ENCODE measurements at regions not wholly inside any gene's neighbourhood (a gene's known extent, or its start where the extent isn't known, plus 50 kb on each side); places are given as distances from the start of the nearest gene placed in this dataset.

DNA sequence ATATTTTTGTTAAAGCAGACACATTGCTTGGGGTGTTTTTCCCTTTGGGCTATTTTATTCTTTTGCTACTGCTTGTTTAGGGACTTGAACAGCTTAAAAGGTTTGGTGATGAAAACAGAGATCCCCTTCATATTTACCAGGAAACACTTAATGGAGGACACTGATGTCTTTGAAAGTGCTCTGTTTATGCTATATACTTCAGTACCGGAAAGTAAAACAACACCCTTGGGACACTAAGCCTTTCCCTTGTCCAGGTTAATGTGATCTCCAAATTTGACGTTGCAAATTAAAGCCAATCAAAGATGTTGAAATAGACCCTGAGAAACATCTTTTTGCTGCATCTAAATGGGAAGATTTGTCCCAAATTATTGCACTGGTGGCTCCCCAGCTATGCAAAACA, 564.6 kb upstream of the PKDCC start:
- TF ChIP-seq, protein P1, sequence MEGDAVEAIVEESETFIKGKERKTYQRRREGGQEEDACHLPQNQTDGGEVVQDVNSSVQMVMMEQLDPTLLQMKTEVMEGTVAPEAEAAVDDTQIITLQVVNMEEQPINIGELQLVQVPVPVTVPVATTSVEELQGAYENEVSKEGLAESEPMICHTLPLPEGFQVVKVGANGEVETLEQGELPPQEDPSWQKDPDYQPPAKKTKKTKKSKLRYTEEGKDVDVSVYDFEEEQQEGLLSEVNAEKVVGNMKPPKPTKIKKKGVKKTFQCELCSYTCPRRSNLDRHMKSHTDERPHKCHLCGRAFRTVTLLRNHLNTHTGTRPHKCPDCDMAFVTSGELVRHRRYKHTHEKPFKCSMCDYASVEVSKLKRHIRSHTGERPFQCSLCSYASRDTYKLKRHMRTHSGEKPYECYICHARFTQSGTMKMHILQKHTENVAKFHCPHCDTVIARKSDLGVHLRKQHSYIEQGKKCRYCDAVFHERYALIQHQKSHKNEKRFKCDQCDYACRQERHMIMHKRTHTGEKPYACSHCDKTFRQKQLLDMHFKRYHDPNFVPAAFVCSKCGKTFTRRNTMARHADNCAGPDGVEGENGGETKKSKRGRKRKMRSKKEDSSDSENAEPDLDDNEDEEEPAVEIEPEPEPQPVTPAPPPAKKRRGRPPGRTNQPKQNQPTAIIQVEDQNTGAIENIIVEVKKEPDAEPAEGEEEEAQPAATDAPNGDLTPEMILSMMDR (IDR thresholded peaks at IDR 0.05): no peak
- no peak for TF ChIP-seq POLR2A (IDR thresholded peaks at IDR 0.05)

Measured in esophagus squamous epithelium (tissue), 4 donors.